GM11168 (cell line): ENCODE measurements at regions not wholly inside any gene's neighbourhood (a gene's known extent, or its start where the extent isn't known, plus 50 kb on each side); places are given as distances from the start of the nearest gene placed in this dataset.
"Not testable (repeated sequence)": the region's sequence is repeated elsewhere in the genome, so short reads cannot be mapped to it uniquely, and the experiment has no call there.

Source experiments
- in situ Hi-C: fragments of 300-500 bp; cut with MboI; formaldehyde crosslinking; loops from one replicate; pipeline ENCODE4 v1.12.0; 2022; ENCODE audit warnings: low sequenced_read_pairs; ENCODE audit not compliant: unreplicated experiment

GRCh38 chr13:73671732-73672131 is 462.5 kb downstream of the KLF12 start:
- in situ Hi-C loops, result no loop called here

- in situ Hi-C loops, result no loop called here
These were observed 463.2 kb downstream of the KLF12 start for GRCh38 chr13:73671011-73671410.

GRCh38 chr13:73667756-73668155 is 466.4 kb downstream of the KLF12 start:
- in situ Hi-C loops, result no loop called here

GRCh38 chr13:73665261-73665660 is 468.9 kb downstream of the KLF12 start:
- in situ Hi-C loops, result no loop called here

- in situ Hi-C loops, result no loop called here
These were observed 469.4 kb downstream of the KLF12 start for GRCh38 chr13:73664851-73665250.

GRCh38 chr13:73662833-73663232 is 471.4 kb downstream of the KLF12 start:
- in situ Hi-C loops, result no loop called here

- in situ Hi-C loops, result no loop called here
These were observed 472.3 kb downstream of the KLF12 start for GRCh38 chr13:73661687-73662425.

- in situ Hi-C loops, result no loop called here
These were observed 473.1 kb downstream of the KLF12 start for GRCh38 chr13:73661066-73661465.

- in situ Hi-C loops, result no loop called here
These were observed 475.6 kb downstream of the KLF12 start for GRCh38 chr13:73658639-73659038.

- in situ Hi-C loops, result no loop called here
These were observed 476.2 kb downstream of the KLF12 start for GRCh38 chr13:73657821-73658540.

GRCh38 chr13:73656863-73657262 is 477.3 kb downstream of the KLF12 start:
- in situ Hi-C loops, result no loop called here

- in situ Hi-C loops, result no loop called here
These were observed 480.5 kb downstream of the KLF12 start for GRCh38 chr13:73653688-73654087.

- in situ Hi-C loops, result no loop called here
These were observed 486.8 kb downstream of the KLF12 start for GRCh38 chr13:73647417-73647816.

- in situ Hi-C loops, result not testable (repeated sequence)
These were observed 493.6 kb downstream of the KLF12 start for GRCh38 chr13:73640476-73641179.

GRCh38 chr13:73635166-73635787 is 498.9 kb downstream of the KLF12 start:
- in situ Hi-C loops, result no loop called here

GRCh38 chr13:73633817-73634460 is 500.3 kb downstream of the KLF12 start:
- in situ Hi-C loops, result no loop called here

GRCh38 chr13:73631411-73631810 is 502.8 kb downstream of the KLF12 start:
- in situ Hi-C loops, result no loop called here

GRCh38 chr13:73625562-73626339 is 508.5 kb downstream of the KLF12 start:
- in situ Hi-C loops, result no loop called here

- in situ Hi-C loops, result no loop called here
These were observed 510.9 kb downstream of the KLF12 start for GRCh38 chr13:73623281-73623680.
